Astrocyte (in vitro differentiated cells and primary cell): ENCODE measurements at regions not wholly inside any gene's neighbourhood (a gene's known extent, or its start where the extent isn't known, plus 50 kb on each side); places are given as distances from the start of the nearest gene placed in this dataset.

Experiments
- EZH2 ChIP-seq: IDR thresholded peaks from 2 replicates; pipeline ENCODE4 v1.6.1; 2012; ENCODE audit warnings: mild to moderate bottlenecking, low read length, inconsistent platforms; ENCODE audit not compliant: insufficient read depth
- TF ChIP-seq, protein P1 (sequence below): IDR thresholded peaks from 2 replicates; pipeline ENCODE4 v1.5.1; 2011; ENCODE audit warnings: low read depth, mild to moderate bottlenecking, inconsistent platforms, low read length, moderate library complexity; ENCODE audit not compliant: insufficient read depth

DNA sequence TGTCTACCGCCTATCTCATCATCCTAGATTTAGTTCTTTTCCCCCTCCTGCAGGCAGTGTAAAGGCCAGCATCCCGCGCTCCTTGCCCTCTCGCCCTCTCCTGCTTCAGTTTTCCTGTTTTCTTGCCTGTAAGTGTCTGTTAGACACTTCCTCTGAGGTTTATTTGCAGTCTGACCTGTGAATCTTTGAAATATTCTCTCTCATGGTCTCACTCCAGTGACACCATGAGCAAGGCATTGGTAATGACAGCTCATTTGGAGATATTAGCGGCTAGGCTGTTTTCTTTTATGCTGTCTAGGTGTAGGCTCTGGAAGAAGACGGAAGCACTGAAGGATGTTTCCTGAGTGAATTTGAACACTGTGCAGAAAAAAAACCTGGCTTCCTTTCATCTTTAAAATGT is 179.6 kb downstream of the KDR start:
- TF ChIP-seq, protein P1, sequence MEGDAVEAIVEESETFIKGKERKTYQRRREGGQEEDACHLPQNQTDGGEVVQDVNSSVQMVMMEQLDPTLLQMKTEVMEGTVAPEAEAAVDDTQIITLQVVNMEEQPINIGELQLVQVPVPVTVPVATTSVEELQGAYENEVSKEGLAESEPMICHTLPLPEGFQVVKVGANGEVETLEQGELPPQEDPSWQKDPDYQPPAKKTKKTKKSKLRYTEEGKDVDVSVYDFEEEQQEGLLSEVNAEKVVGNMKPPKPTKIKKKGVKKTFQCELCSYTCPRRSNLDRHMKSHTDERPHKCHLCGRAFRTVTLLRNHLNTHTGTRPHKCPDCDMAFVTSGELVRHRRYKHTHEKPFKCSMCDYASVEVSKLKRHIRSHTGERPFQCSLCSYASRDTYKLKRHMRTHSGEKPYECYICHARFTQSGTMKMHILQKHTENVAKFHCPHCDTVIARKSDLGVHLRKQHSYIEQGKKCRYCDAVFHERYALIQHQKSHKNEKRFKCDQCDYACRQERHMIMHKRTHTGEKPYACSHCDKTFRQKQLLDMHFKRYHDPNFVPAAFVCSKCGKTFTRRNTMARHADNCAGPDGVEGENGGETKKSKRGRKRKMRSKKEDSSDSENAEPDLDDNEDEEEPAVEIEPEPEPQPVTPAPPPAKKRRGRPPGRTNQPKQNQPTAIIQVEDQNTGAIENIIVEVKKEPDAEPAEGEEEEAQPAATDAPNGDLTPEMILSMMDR: no peak
- no peak for TF ChIP-seq EZH2
